ENCODE measurements at regions not wholly inside any gene's neighbourhood (a gene's known extent, or its start where the extent isn't known, plus 50 kb on each side); places are given as distances from the start of the nearest gene placed in this dataset.

- TF ChIP-seq TCF12 (IDR thresholded peaks at IDR 0.05; ENCODE audit: low read depth): no peak
- TF ChIP-seq RAD21 (IDR thresholded peaks at IDR 0.05; ENCODE audit: low read depth): no peak
- no peak for TF ChIP-seq CREB1 (IDR thresholded peaks at IDR 0.05; ENCODE audit: low read depth)
- no peak for TF ChIP-seq EP300 (IDR thresholded peaks at IDR 0.05; ENCODE audit: borderline replicate concordance)
Observed at GRCh38 chr2:237268004-237268708, 145.8 kb downstream of the COL6A3 start.

- TF ChIP-seq NFIC (IDR thresholded peaks at IDR 0.05) (no peak), REST (IDR thresholded peaks at IDR 0.05; ENCODE audit: low read depth) (no peak), YY1 (IDR thresholded peaks at IDR 0.05; ENCODE audit: low read depth) (no peak), TAF1 (IDR thresholded peaks at IDR 0.05; ENCODE audit: low read depth) (no peak), MAX (IDR thresholded peaks at IDR 0.05) (no peak), USF1 (IDR thresholded peaks at IDR 0.05) (no peak), ZBTB7A (IDR thresholded peaks at IDR 0.05; ENCODE audit: low read depth) (no peak), RAD21 (IDR thresholded peaks at IDR 0.05; ENCODE audit: low read depth) (no peak), TCF12 (IDR thresholded peaks at IDR 0.05; ENCODE audit: low read depth) (no peak), EP300 (IDR thresholded peaks at IDR 0.05; ENCODE audit: borderline replicate concordance) (no peak), CEBPB (IDR thresholded peaks at IDR 0.05) (no peak), EGR1 (IDR thresholded peaks at IDR 0.05) (no peak), CREB1 (IDR thresholded peaks at IDR 0.05; ENCODE audit: low read depth) (no peak), FOXM1 (IDR thresholded peaks at IDR 0.05; ENCODE audit: borderline replicate concordance, low read depth) (no peak), TEAD4 (IDR thresholded peaks at IDR 0.05) (no peak)
Observed at GRCh38 chr2:237269138-237269875, 144.7 kb downstream of the COL6A3 start.

- TF ChIP-seq ZBTB7A (IDR thresholded peaks at IDR 0.05; ENCODE audit: low read depth) (no peak), MAX (IDR thresholded peaks at IDR 0.05) (no peak), TAF1 (IDR thresholded peaks at IDR 0.05; ENCODE audit: low read depth) (no peak), CEBPB (IDR thresholded peaks at IDR 0.05) (no peak), EP300 (IDR thresholded peaks at IDR 0.05; ENCODE audit: borderline replicate concordance) (no peak), RAD21 (IDR thresholded peaks at IDR 0.05; ENCODE audit: low read depth) (no peak), TEAD4 (IDR thresholded peaks at IDR 0.05) (no peak), TCF12 (IDR thresholded peaks at IDR 0.05; ENCODE audit: low read depth) (no peak)
Observed at GRCh38 chr2:237270520-237270919, 143.4 kb downstream of the COL6A3 start.

- TF ChIP-seq EP300 (IDR thresholded peaks at IDR 0.05; ENCODE audit: borderline replicate concordance) (no peak), FOXM1 (IDR thresholded peaks at IDR 0.05; ENCODE audit: borderline replicate concordance, low read depth) (no peak), CEBPB (IDR thresholded peaks at IDR 0.05) (no peak), TEAD4 (IDR thresholded peaks at IDR 0.05) (no peak), ZBTB7A (IDR thresholded peaks at IDR 0.05; ENCODE audit: low read depth) (no peak), REST (IDR thresholded peaks at IDR 0.05; ENCODE audit: low read depth) (no peak), TAF1 (IDR thresholded peaks at IDR 0.05; ENCODE audit: low read depth) (no peak), YY1 (IDR thresholded peaks at IDR 0.05; ENCODE audit: low read depth) (no peak), TCF12 (IDR thresholded peaks at IDR 0.05; ENCODE audit: low read depth) (no peak), NFIC (IDR thresholded peaks at IDR 0.05) (no peak), EGR1 (IDR thresholded peaks at IDR 0.05) (no peak), RAD21 (IDR thresholded peaks at IDR 0.05; ENCODE audit: low read depth) (no peak), MAX (IDR thresholded peaks at IDR 0.05) (no peak), CREB1 (IDR thresholded peaks at IDR 0.05; ENCODE audit: low read depth) (no peak), USF1 (IDR thresholded peaks at IDR 0.05) (no peak)
Observed at GRCh38 chr2:237271698-237272652, 142.0 kb downstream of the COL6A3 start.
